Neuronal stem cell (in vitro differentiated cells): ENCODE measurements at regions not wholly inside any gene's neighbourhood (a gene's known extent, or its start where the extent isn't known, plus 50 kb on each side); places are given as distances from the start of the nearest gene placed in this dataset.
A peak's percentile ranks its signal among the peaks of the same experiment; 100 is the strongest.

Source experiments
- DNase-seq: peaks from one replicate; pipeline ENCODE4 v3.0.0-alpha.2; 2013; ENCODE audit warnings: low spot score
- H2AFZ ChIP-seq: one replicate; pipeline ENCODE4 v1.6.1; 2013; ENCODE audit warnings: mild to moderate bottlenecking, low read length, inconsistent platforms
- H2AK5ac ChIP-seq: 2 replicates; pipeline ENCODE4 v1.6.1; 2013; ENCODE audit warnings: low read depth, mild to moderate bottlenecking, inconsistent platforms, low read length, moderate library complexity, mixed read lengths
- H2BK120ac ChIP-seq: 2 replicates; pipeline ENCODE4 v1.6.1; 2013; ENCODE audit warnings: low read depth, mild to moderate bottlenecking, inconsistent platforms, low read length, moderate library complexity, mixed read lengths
- H2BK12ac ChIP-seq: one replicate; pipeline ENCODE4 v1.6.1; 2013; ENCODE audit warnings: low read length, inconsistent platforms
- H2BK15ac ChIP-seq: 2 replicates; pipeline ENCODE4 v1.6.1; 2013; ENCODE audit warnings: mild to moderate bottlenecking, low read length, inconsistent platforms, mixed read lengths
- H2BK5ac ChIP-seq: one replicate; pipeline ENCODE4 v1.6.1; 2013; ENCODE audit warnings: inconsistent platforms, mild to moderate bottlenecking, low read length, moderate library complexity
- H3K14ac ChIP-seq: one replicate; pipeline ENCODE4 v1.6.1; 2013; ENCODE audit warnings: low read length, inconsistent platforms
- H3K18ac ChIP-seq: 2 replicates; pipeline ENCODE4 v1.6.1; 2013; ENCODE audit warnings: low read length, inconsistent platforms
- H3K23ac ChIP-seq: 2 replicates; pipeline ENCODE4 v1.6.1; 2013; ENCODE audit warnings: low read depth, mild to moderate bottlenecking, mixed read lengths, low read length, inconsistent platforms; ENCODE audit not compliant: poor library complexity
- H3K27ac ChIP-seq: replicated peaks from 3 replicates; pipeline ENCODE4 v1.5.1; 2013; ENCODE audit warnings: low read length, inconsistent platforms
- H3K27me3 ChIP-seq, 3 experiments: 2 replicates each; pipeline ENCODE4 v1.6.1; 2013; ENCODE audit warnings: low read length in 3 of 3, mild to moderate bottlenecking in 2 of 3, inconsistent platforms in 1 of 3, low read depth in 1 of 3, mixed read lengths in 1 of 3, moderate library complexity in 1 of 3; ENCODE audit not compliant: control insufficient read depth in 3 of 3, insufficient read depth in 3 of 3
- H3K36me3 ChIP-seq, 2 donors: replicated peaks in 1 of 2; 2 replicates each; pipeline ENCODE4 v1.6.1; 2013; ENCODE audit warnings: low read length in 2 of 2; ENCODE audit not compliant: control insufficient read depth in 2 of 2, insufficient read depth in 2 of 2
- H3K4ac ChIP-seq: 2 replicates; pipeline ENCODE4 v1.6.1; 2013; ENCODE audit warnings: inconsistent platforms, mild to moderate bottlenecking, low read length, moderate library complexity
- H3K4me1 ChIP-seq, 2 donors: 1 replicate in 1 of 2; 2 replicates in 1 of 2; pipeline ENCODE4 v1.6.1; 2013; ENCODE audit warnings: low read length in 2 of 2, low read depth in 1 of 2; ENCODE audit not compliant: control insufficient read depth in 2 of 2, insufficient read depth in 1 of 2
- H3K4me2 ChIP-seq: one replicate; pipeline ENCODE4 v1.6.1; 2013; ENCODE audit warnings: mild to moderate bottlenecking, low read length, inconsistent platforms; ENCODE audit not compliant: insufficient read depth, poor library complexity, severe bottlenecking
- H3K4me3 ChIP-seq, 2 donors: 2 replicates each; pipeline ENCODE4 v1.5.1; 2013; ENCODE audit warnings: low read length in 2 of 2, mild to moderate bottlenecking in 2 of 2, inconsistent platforms in 1 of 2, moderate library complexity in 1 of 2
- H3K79me1 ChIP-seq: one replicate; pipeline ENCODE4 v1.6.1; 2013; ENCODE audit warnings: low read depth, mild to moderate bottlenecking, inconsistent platforms, low read length, moderate library complexity
- H3K9ac ChIP-seq: one replicate; pipeline ENCODE4 v1.6.1; 2013; ENCODE audit warnings: mild to moderate bottlenecking, low read depth, low read length, inconsistent platforms; ENCODE audit not compliant: poor library complexity
- H3K9me3 ChIP-seq, 2 donors: replicated peaks in 1 of 2; 2 replicates each; pipeline versions ENCODE3 to v1.6.1; 2013; ENCODE audit warnings: low read length in 2 of 2, mild to moderate bottlenecking in 2 of 2, inconsistent platforms in 1 of 2, low read depth in 1 of 2, mixed read lengths in 1 of 2, moderate library complexity in 1 of 2; ENCODE audit not compliant: control insufficient read depth in 2 of 2, insufficient read depth in 1 of 2
- H4K8ac ChIP-seq: one replicate; pipeline ENCODE4 v1.6.1; 2013; ENCODE audit warnings: low read depth, mild to moderate bottlenecking, inconsistent platforms, low read length, moderate library complexity
- H4K91ac ChIP-seq: one replicate; pipeline ENCODE4 v1.6.1; 2013; ENCODE audit warnings: low read length, low read depth, mild to moderate bottlenecking, inconsistent platforms; ENCODE audit not compliant: poor library complexity
- WGBS, 2 donors: extraction: QIAGEN DNeasy Blood & Tissue Kit; methylation state at CpG; one replicate each; pipeline ENCODE4 v1.1.7; 2013; ENCODE audit warnings: missing lambda C conversion rate in 2 of 2, mixed read lengths in 1 of 2; ENCODE audit not compliant: insufficient read length in 2 of 2, insufficient replicate concordance in 1 of 2; ENCODE audit errors: extremely low coverage in 2 of 2; 5-methylcytosine and 5-hydroxymethylcytosine counted together

DNA sequence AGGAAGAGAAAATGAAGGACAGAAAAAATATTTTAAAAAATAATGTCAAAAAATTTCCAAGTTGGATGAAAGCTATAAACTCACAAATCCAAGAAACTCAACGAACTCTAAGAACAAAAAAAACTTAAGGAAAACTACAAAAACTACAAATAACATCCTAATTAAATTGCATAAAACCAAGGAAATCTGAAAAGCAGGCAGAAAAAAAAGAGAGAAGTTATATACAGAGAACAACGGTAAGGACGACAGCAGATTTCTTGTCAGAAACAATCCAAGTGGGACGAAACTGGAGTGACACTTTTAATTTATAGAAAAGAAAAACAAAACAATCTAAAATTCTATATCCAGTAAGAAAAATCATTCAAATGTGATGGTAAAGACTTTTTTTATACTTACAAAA lies 122.2 kb upstream of the LYZL1 start:
- WGBS, 2 donors: no CpG with 5 or more reads among the region's 4 CpGs
- no peak overlapping the region for H3K4ac ChIP-seq
- H3K18ac ChIP-seq: no peak overlapping the region
- peaks cover 0 to 2% of the 10 kb centered on the region in 2 donors for H3K9me3 ChIP-seq
- H3K14ac ChIP-seq: no peak overlapping the region
- H4K91ac ChIP-seq: no peak overlapping the region
- H3K36me3 ChIP-seq: no peaks in the 10 kb centered on the region
- H3K23ac ChIP-seq: no peak overlapping the region
- H2BK15ac ChIP-seq: no peak overlapping the region
- no peak overlapping the region for H3K4me2 ChIP-seq
- no peak overlapping the region for H3K27ac ChIP-seq
- H2BK5ac ChIP-seq: no peak overlapping the region
- no peak overlapping the region for H2AK5ac ChIP-seq
- no peak for DNase-seq
- H2BK12ac ChIP-seq: no peak overlapping the region
- H4K8ac ChIP-seq: no peak overlapping the region
- H3K4me3 ChIP-seq: no peak overlapping the region
- no peaks in the 10 kb centered on the region for H3K79me1 ChIP-seq
- no peak overlapping the region for H2AFZ ChIP-seq
- no peak overlapping the region for H2BK120ac ChIP-seq
- H3K27me3 ChIP-seq: no peaks in the 10 kb centered on the region
- no peaks in the 10 kb centered on the region for H3K4me1 ChIP-seq
- H3K9ac ChIP-seq: no peak overlapping the region

DNA sequence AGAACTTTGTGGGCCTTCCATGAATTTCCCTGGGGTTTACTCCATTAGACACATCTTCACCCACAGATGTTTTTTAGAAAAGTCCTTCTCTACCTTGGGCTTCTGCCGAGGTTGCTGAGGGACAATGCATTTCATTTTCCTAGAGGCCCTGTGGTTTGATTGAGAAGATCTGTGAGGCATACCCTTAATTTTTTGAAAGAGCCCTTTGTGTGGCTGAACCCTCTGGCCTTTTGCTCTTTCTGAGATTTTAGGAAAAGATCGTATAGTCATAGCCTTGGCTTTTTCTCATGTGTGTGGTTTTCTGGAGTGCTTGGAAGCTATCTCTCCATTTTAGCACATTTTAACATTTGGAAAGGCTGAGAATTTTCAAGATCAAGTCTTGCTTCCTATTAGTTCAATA lies 119.8 kb upstream of the LYZL1 start:
- Histone ChIP-seq H3K4me2 (no peak overlapping the region), H3K18ac (no peak overlapping the region), H2BK15ac (no peak overlapping the region), H2BK120ac (no peak overlapping the region), H3K79me1 (no peaks in the 10 kb centered on the region), H3K14ac (no peak overlapping the region), H3K36me3 (no peaks in the 10 kb centered on the region), H4K91ac (no peak overlapping the region), H2AFZ (no peak overlapping the region), H3K27ac (no peak overlapping the region), H2BK5ac (no peak overlapping the region), H2AK5ac (no peak overlapping the region), H3K4me3 (no peak overlapping the region), H3K27me3 (no peaks in the 10 kb centered on the region), H3K9ac (no peak overlapping the region), H2BK12ac (no peak overlapping the region), H4K8ac (no peak overlapping the region), H3K4me1 (no peaks in the 10 kb centered on the region), H3K4ac (no peak overlapping the region), H3K9me3 (peaks cover 0 to 2% of the 10 kb centered on the region in 2 donors), H3K23ac (no peak overlapping the region)
- no peak for DNase-seq
- WGBS, 2 donors: no CpG with 5 or more reads among the region's 2 CpGs

DNA sequence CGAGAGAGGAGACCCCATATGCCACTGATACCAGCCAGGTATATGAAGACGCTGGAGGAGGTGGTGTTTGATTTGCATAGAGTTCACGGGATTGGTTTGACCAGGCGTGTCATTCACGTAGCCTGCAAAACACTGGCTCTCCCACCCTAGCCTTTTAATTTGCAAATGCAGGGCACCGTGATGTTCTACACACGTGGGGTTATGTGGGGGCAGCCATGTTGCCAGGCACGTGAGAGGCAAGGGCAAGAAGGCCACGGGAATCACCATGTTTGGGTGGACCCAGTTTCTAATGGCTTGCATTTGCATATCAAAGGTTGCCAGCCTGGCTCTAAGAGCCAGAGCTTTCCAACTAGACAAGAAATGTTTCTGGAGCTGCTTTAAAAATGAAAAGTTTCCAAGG lies 117.2 kb upstream of the LYZL1 start:
- no peaks in the 10 kb centered on the region for H3K4me1 ChIP-seq
- no peak overlapping the region for H3K18ac ChIP-seq
- no peak overlapping the region for H3K9ac ChIP-seq
- no peaks in the 10 kb centered on the region for H3K36me3 ChIP-seq
- no peak overlapping the region for H3K4ac ChIP-seq
- peak overlapping the region; percentile 40 for H2AFZ ChIP-seq
- no peak overlapping the region for H3K23ac ChIP-seq
- H4K8ac ChIP-seq: no peak overlapping the region
- H2BK15ac ChIP-seq: no peak overlapping the region
- no peak overlapping the region for H2AK5ac ChIP-seq
- H3K27ac ChIP-seq: no peak overlapping the region
- no peaks in the 10 kb centered on the region for H3K79me1 ChIP-seq
- no peak overlapping the region for H2BK5ac ChIP-seq
- no peak overlapping the region for H4K91ac ChIP-seq
- H3K4me2 ChIP-seq: no peak overlapping the region
- WGBS, 2 donors: no CpG with 5 or more reads among the region's 9 CpGs
- no peak overlapping the region for H2BK120ac ChIP-seq
- H3K4me3 ChIP-seq: peak overlapping the region in 1 of 2 donors; percentile 6
- DNase-seq: no peak
- peaks cover 0 to 2% of the 10 kb centered on the region in 2 donors for H3K9me3 ChIP-seq
- H3K14ac ChIP-seq: no peak overlapping the region
- H3K27me3 ChIP-seq: peaks cover 0 to 2% (median 0%) of the 10 kb centered on the region in 3 experiments
- no peak overlapping the region for H2BK12ac ChIP-seq

GRCh38 chr10:29174389-29174788 lies 114.5 kb upstream of the LYZL1 start:
- Histone ChIP-seq H3K27ac (no peak overlapping the region), H3K14ac (no peak overlapping the region), H3K9me3 (peaks cover 0 to 2% of the 10 kb centered on the region in 2 donors), H2BK15ac (no peak overlapping the region), H3K4me2 (no peak overlapping the region), H2BK120ac (no peak overlapping the region), H3K23ac (no peak overlapping the region), H3K27me3 (peaks cover 0 to 2% (median 0%) of the 10 kb centered on the region in 3 experiments), H3K18ac (no peak overlapping the region), H3K4me1 (no peaks in the 10 kb centered on the region), H3K79me1 (no peaks in the 10 kb centered on the region), H3K36me3 (no peaks in the 10 kb centered on the region), H4K8ac (no peak overlapping the region), H4K91ac (no peak overlapping the region), H3K9ac (no peak overlapping the region), H3K4me3 (no peak overlapping the region), H2AFZ (no peak overlapping the region), H2AK5ac (no peak overlapping the region), H3K4ac (no peak overlapping the region), H2BK12ac (no peak overlapping the region), H2BK5ac (no peak overlapping the region)
- DNase-seq: no peak
- WGBS, 2 donors: no CpG with 5 or more reads among the region's 2 CpGs
